ENCODE measurements at regions not wholly inside any gene's neighbourhood (a gene's known extent, or its start where the extent isn't known, plus 50 kb on each side); places are given as distances from the start of the nearest gene placed in this dataset.

DNA sequence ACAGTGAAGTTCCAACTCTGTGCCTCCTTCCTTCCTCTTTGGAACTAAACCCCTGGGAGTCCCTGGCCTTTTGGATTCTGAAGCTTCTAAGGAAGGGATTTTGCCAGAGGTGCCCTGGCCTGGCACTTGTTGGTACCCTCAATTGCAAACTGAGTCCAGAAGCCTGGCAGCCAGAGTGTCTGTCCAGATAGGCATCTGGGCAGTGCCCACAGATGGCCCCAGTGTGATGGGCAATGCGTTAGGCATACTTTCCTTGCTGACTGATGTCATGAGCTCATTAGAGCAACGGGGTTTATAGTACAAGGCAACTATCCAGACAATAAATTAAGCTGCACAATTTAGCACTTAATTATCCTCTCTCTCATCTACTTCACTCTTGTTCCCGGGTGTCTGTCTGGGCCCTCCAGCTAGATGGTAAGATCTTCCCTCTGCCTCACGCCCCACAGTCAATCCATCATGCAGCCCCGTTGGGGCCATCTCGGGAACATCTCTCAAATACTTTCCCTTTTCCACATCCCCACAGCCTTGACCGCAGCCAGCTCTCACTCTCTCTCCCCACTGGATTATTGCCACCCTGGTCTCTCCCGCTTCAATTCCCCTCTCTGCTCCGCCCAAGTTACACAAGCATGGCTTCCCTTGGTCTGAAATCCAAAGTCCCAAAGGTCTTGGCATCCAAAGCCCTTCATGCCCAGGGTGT lies 157.5 kb upstream of the SMIM23 start:
- TF ChIP-seq POLR2A (IDR thresholded peaks at IDR 0.05; ENCODE audit: low read depth, low read length), result no peak
- DNase-seq (ENCODE audit: insufficient read length, low spot score) (no peak), FAIRE-seq (no peak)

DNA sequence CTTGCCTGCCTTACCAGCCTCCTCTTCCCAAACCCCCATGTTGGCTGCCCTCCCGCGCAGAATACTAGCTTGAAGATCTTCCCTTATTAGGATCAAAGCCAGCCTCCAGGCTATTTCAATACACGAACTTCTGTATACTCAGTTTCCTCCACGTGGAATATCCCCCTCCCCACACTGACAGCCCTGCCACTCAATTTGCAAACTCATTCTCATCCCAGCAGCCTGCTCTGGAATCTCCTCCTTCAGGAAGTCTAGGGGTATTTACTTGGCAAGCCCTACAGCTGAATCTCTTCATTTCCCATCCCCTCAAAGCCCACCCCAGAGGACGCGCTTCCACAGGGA lies 157.0 kb upstream of the SMIM23 start:
- TF ChIP-seq POLR2A (IDR thresholded peaks at IDR 0.05; ENCODE audit: low read depth, low read length), result no peak
- DNase-seq (ENCODE audit: insufficient read length, low spot score) (no peak), FAIRE-seq (no peak)

DNA sequence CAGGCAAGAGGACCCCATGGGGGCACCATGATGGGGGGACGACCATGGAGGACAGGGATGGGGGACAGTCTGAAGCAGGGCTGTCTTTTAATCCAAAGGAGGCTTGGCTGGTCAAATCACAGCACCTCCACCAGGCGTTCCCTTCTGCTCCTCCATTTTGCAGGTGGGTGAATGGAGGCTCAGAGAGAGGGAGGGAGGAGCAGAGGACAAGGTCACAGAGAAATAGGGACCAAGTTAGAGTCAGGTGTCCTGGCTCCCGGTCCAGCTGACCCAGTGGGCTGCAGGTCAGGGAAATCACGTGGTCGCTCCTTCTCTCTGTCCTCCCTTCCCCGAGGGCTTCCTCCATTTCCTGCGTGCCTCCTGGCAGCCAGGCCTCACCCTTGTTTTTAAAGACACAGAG lies 156.4 kb upstream of the SMIM23 start:
- no peak for TF ChIP-seq POLR2A (IDR thresholded peaks at IDR 0.05; ENCODE audit: low read depth, low read length)
- FAIRE-seq, result no peak
- DNase-seq (ENCODE audit: insufficient read length, low spot score), result no peak

DNA sequence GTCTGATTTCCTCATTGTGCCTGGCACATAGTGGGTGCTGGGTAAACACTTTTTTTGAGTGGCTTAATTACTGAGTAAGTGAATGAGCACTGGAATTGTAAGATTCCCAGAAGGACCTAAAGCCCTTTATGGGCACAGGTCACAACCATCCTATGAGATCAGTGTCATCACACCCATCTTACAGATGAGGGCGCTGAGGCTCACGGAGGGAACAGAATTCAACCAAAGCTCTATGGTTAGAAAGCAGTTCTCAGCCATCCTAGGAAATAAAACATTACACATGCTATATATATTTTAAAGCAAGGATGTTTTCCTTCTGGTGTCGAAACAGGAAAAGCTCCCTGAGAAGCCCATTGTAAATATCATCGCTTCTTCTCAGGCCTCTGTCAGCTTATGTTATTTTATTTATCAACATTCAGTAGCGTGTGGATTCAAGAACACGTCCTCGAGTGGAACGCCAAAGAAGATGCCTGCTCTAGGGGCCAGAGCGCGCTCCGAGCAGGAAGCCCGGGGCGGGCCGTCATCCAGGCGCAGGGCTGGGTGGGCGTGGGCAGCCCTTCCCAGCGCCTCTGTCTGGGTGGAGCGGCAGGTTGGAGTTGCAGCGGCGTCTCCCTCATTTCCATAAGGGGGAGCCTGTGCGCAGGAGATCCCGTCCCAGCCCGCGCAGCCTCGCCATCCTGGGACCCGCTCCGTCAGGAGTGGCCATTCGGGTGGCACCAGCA lies 155.8 kb upstream of the SMIM23 start:
- TF ChIP-seq POLR2A (IDR thresholded peaks at IDR 0.05; ENCODE audit: low read depth, low read length), result no peak
- no peak for FAIRE-seq
- DNase-seq (ENCODE audit: insufficient read length, low spot score), result no peak

DNA sequence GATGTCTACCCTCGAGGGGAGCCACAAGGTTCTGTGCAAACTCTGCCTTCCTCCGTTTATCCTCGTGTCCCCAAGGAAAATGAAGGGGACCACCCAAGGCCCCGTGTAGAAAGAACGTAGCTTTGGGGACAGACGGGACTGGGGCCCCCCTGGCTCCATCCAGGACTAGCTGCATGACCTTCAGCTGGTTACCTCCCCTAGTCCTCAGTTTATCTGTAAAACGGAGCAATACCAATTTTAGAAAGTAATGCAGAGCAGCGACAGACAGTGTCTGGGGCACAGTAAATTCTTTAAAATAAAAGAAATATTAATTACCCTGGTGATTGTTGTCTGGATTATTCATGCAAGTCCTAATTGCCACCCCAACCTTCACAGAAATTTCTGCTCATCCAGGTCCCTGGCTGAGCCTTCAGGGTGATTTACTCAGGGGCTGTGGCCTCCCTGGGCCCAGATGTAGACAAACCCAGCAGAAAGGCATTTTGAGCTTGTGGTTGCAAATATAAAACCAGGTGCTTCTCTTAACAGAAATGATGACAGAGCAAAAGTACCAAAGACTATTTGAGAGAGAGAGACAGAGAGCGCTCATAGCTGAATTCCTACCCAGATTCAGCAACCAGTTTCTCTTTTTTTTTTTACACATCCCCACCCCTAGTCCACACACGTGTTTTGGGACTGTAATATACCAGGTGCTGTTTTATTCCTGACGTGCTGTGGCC lies 155.1 kb upstream of the SMIM23 start:
- no peak for FAIRE-seq

DNA sequence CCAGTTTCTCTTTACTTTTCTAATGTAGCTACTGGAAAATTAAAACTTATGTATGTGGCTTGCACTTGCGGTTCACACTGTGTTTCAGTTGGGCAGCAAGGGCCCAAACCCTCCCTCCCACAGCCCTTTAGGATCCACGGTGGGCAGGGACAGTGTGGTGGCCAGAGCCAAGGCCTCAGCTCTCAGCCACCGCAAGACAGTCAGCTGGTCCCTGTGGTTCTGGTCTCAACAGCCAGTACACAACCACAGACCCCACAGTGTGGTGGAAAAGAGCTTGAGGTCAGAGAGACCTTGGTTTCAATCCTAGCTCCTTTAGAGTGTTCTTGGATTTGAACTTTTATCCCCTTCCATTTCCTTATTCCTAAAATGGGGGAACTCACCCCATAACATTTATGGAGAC lies 153.0 kb upstream of the SMIM23 start:
- no peak for DNase-seq (ENCODE audit: insufficient read length, low spot score)
- TF ChIP-seq POLR2A (IDR thresholded peaks at IDR 0.05; ENCODE audit: low read depth, low read length), result no peak
- no peak for FAIRE-seq

More for the DNA sequence above, 155.1 kb upstream of the SMIM23 start:
- TF ChIP-seq POLR2A (IDR thresholded peaks at IDR 0.05; ENCODE audit: low read depth, low read length), result no peak
- no peak for DNase-seq (ENCODE audit: insufficient read length, low spot score)

DNA sequence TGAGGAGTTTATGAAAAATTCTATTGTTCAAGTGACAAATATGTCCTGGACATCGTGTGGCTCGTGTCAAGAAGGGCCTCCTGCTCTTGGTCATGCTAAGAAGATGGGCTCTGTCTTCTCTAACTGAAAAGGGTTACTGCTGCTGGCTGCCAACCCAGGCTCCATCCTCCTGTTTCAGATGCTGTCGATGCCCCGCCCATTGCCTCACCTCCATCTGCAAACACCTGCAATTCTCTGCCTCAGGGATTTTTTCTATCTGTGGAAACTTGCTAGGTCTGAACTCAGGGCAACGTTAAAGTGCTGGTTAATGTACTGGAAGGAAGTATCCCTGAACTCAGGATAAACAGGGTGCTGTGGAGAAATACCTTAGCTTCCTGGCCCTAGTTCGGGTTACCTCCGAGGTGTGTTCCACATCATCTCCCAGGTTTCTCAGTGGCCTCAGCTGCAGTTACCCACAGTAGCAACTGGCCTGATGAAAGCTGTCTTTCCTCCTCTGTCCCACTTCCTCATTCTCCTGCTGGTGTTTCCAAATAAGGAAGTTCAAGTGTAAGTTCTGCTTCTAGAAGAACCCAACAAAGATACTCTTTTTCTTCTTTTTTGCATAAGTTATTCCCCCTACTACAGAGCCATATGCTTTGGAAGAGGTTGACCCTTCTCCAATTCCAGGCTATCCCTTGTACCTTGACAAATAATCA lies 151.7 kb upstream of the SMIM23 start:
- FAIRE-seq, result no peak
- no peak for DNase-seq (ENCODE audit: insufficient read length, low spot score)
- no peak for TF ChIP-seq POLR2A (IDR thresholded peaks at IDR 0.05; ENCODE audit: low read depth, low read length)

DNA sequence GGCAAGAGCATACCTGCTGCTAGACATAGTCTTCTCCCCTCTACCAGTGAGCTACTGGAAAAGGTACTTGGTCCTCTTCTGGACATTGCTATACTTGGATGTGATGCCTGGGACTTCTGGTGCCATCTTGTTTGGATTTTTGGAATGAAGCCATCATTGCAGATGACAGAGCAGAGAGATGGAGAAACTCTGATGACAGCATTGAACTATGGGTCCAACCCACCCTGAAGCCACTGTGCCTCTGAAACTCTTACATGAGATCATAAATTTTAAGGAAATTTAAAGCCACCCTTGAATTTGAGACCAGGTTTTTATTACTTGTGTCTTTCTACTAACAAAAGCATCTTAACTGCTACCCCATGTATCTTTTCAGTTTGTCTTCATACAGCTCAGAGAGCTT lies 151.1 kb upstream of the SMIM23 start:
- DNase-seq (ENCODE audit: insufficient read length, low spot score) (no peak), FAIRE-seq (no peak)
- no peak for TF ChIP-seq POLR2A (IDR thresholded peaks at IDR 0.05; ENCODE audit: low read depth, low read length)

DNA sequence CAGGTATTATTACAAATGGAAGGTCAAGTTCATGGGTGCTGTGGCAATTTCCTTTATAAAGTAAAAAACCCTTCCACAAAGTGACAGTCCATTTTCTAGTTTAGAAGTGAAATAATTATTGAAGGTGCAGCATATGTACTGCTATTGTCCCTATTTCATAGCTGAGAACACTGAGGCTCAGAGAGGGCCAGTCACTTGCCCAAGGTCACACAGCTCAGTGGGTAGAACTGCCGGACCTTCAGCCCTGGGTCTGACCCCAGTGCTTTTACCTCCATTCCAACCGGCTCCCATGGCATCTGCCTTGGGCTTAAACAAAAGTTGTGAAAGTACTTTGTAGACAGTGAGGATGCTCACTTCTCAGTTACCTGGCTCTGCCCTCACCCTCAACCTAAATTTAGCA lies 150.6 kb upstream of the SMIM23 start:
- no peak for FAIRE-seq
- no peak for DNase-seq (ENCODE audit: insufficient read length, low spot score)
- TF ChIP-seq POLR2A (IDR thresholded peaks at IDR 0.05; ENCODE audit: low read depth, low read length), result no peak

DNA sequence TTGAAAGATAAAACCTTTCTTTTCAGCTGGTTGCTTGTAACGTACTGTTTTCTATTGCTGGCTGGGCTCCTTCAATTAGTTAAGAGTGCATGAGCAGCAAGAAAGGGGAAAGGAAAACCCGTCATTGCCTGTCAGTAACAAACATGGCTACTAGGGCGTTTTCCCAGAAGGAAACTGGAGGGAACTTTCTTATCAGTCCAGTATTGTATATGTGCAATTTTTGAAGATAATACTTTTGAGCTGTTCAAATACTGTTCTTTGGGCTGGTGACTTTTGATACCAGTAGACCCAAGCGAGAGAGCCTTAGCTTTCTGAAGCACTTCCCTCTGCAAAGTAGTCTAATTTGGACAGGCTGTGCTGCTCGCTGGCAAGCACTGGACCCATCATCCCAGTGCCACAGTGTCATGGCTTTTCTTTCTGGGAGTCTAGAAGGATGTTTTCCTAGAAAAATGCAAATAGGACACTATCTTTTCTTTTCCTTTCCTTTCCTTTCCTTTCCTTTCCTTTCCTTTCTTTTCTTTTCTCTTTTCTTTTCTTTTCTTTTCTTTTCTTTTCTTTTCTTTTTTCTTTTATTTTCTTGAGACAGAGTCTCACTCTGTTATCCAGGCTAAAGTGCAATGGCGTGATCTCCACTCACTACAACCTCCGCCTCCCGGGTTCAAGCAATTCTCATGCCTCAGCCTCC lies 149.9 kb upstream of the SMIM23 start:
- no peak for DNase-seq (ENCODE audit: insufficient read length, low spot score)
- FAIRE-seq, result no peak
- no peak for TF ChIP-seq POLR2A (IDR thresholded peaks at IDR 0.05; ENCODE audit: low read depth, low read length)

DNA sequence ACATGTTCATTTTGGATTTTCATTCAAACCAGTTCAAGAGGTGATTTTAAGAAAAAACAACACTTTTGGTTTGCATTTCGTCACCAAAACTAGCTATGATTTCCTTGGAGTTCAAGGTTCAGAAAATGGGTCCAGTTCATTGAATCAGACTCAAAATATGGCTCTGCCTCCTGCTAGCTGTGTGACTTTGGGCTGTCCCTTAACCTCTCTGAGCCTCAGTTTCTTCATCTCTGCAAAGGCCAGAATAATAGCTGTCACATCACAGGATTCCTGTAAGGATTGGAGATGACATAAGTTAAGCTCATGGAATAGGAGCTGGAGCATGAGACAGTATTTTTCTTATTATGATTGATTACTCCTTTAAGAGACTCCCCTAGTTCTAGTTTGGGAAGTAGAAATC lies 147.8 kb upstream of the SMIM23 start:
- TF ChIP-seq POLR2A (IDR thresholded peaks at IDR 0.05; ENCODE audit: low read depth, low read length), result no peak
- DNase-seq (ENCODE audit: insufficient read length, low spot score) (no peak), FAIRE-seq (no peak)

DNA sequence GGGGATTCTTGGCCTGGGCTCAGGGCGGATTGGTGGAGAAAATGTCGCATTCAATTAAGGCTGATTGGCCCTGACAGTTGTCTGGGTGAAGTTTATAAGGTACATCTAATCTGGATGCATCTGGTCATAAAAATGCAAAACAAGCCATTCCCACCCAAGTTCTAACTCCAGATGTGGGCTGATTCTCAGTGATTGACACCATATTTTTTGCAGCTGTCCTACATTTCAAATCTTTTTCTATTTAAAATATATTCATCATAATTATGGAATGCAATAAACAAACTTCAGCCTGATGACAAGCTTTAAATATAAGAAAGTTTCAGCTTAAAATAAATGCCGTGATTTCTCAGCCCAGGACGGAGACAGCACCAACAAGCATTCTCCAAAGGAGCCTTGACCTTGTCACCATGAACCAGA lies 146.4 kb upstream of the SMIM23 start:
- no peak for DNase-seq (ENCODE audit: insufficient read length, low spot score)
- no peak for FAIRE-seq
- TF ChIP-seq POLR2A (IDR thresholded peaks at IDR 0.05; ENCODE audit: low read depth, low read length), result no peak

DNA sequence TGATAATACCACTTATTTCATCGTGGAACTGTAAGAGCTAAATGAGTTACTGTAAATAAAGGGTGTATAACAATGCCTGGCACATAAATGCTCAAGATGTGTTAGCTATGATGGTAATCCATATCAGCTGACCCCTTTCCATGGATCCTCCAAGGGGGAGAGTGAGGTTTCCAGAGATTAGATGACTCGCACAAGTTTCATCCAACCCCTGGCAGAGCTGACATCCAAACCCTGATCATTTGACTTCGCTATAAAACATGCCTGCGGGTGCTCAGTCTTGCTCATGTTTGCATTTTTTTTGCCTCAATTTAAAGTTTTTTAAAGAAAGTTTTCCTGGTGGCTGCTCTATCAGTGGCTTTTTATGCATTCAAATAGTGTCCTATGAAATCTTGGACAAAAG lies 145.7 kb upstream of the SMIM23 start:
- FAIRE-seq (no peak), DNase-seq (ENCODE audit: insufficient read length, low spot score) (no peak)
- no peak for TF ChIP-seq POLR2A (IDR thresholded peaks at IDR 0.05; ENCODE audit: low read depth, low read length)

DNA sequence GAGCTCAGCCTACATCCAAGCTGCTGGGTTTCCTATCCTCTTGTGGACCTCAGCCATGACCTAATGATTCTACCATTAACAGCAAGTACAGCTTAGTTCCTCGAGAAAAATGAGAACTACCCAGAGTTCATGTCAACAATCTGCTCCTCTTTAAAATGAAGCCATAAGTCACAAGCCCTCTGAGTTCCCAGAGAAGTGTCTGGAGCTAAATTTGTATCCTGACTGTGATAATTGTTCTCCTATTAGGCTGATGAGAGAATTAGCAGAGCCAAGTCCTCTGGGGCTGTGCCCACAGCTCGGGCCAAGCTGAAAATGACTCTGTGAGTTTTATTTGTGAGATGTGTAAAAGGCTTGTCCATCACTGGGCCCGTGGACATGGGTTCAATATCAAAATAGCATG lies 145.1 kb upstream of the SMIM23 start:
- FAIRE-seq (no peak), DNase-seq (ENCODE audit: insufficient read length, low spot score) (no peak)
- TF ChIP-seq POLR2A (IDR thresholded peaks at IDR 0.05; ENCODE audit: low read depth, low read length), result no peak
